H1 (cell line): ENCODE measurements at regions not wholly inside any gene's neighbourhood (a gene's known extent, or its start where the extent isn't known, plus 50 kb on each side); places are given as distances from the start of the nearest gene placed in this dataset.

Experiments
- CEBPB ChIP-seq: IDR thresholded peaks from 2 replicates; pipeline ENCODE4 v1.6.1; 2012; ENCODE audit warnings: low read depth, low read length
- EZH2 ChIP-seq: fragments of 200-600 bp; sonication (generic); IDR thresholded peaks from 2 replicates; pipeline ENCODE4 v1.7.1; 2012; ENCODE audit warnings: low read depth, mild to moderate bottlenecking, moderate library complexity, low read length, inconsistent platforms; ENCODE audit not compliant: severe bottlenecking
- JUN ChIP-seq: IDR thresholded peaks from 2 replicates; pipeline ENCODE4 v1.6.1; 2011; ENCODE audit warnings: low read depth, mild to moderate bottlenecking, improper control_type of control experiment, low read length
- POLR2A ChIP-seq, 2 experiments: IDR thresholded peaks; 1 replicate in 1 of 2; 2 replicates in 1 of 2; pipeline ENCODE4 v1.6.1; 2011; ENCODE audit warnings: low read depth in 2 of 2, low read length in 2 of 2, mild to moderate bottlenecking in 2 of 2; ENCODE audit errors: control extremely low read depth in 1 of 2
- SIN3A ChIP-seq, 2 experiments: IDR thresholded peaks in 1 of 2; conservative IDR thresholded peaks in 1 of 2; 2 replicates each; pipeline ENCODE4 v1.6.1; 2011 to 2012; ENCODE audit warnings: low read length in 2 of 2, improper control_type of control experiment in 1 of 2, low read depth in 1 of 2, mild to moderate bottlenecking in 1 of 2
- SP1 ChIP-seq: IDR thresholded peaks from 2 replicates; pipeline ENCODE4 v1.6.1; 2011; ENCODE audit warnings: low read depth, low read length
- YY1 ChIP-seq: IDR thresholded peaks from 2 replicates; pipeline ENCODE4 v1.6.1; 2011; ENCODE audit warnings: low read depth, mild to moderate bottlenecking, low read length

GRCh38 chr1:57943365-57943764 lies 519.5 kb upstream of the DAB1 start:
- TF ChIP-seq POLR2A (IDR thresholded peaks at IDR 0.05; ENCODE audit: control extremely low read depth in 1 of 2, low read depth in 2 of 2, low read length in 2 of 2) (no peak), EZH2 (no peak), JUN (no peak), CEBPB (no peak), SIN3A (conservative IDR thresholded peaks at IDR 0.05 in 1 of 2, IDR thresholded peaks at IDR 0.05 in 1 of 2; ENCODE audit: low read depth in 1 of 2, low read length in 2 of 2) (no peak), SP1 (no peak), YY1 (no peak)
